ENCODE measurements at regions not wholly inside any gene's neighbourhood (a gene's known extent, or its start where the extent isn't known, plus 50 kb on each side); places are given as distances from the start of the nearest gene placed in this dataset.

DNA sequence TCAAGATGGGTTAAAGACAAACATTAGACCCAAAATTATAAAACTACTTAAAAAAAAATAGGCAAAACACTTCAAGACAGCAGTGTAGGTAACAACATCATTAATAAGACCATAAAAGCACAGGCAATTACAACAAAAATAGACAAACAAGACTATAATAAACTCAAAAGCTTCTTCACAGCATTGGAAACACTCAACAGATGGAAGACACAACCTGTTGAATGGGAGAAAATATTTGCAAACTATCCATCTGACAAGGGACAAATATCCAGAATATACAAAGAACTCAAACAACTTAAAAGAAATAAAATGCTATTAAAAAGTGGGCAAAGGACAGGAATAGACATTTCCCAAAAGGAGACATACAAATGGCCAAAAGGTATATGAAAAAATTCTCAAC is 170.7 kb downstream of the HHIP start:
- Histone ChIP-seq H3K27ac (no peak overlapping the region), H3K4me3 (no peak overlapping the region), H3K36me3 (no peaks in the 10 kb centered on the region), H3K27me3 (no peaks in the 10 kb centered on the region), H3K4me1 (no peaks in the 10 kb centered on the region), H3K9me3 (peaks cover 0 to 20% (median 3%) of the 10 kb centered on the region in 4 donors)
- no peak for DNase-seq
- no peak for TF ChIP-seq POLR2A (IDR thresholded peaks at IDR 0.05)
- TF ChIP-seq EP300 (IDR thresholded peaks at IDR 0.05) = no peak
- TF ChIP-seq, protein P1, sequence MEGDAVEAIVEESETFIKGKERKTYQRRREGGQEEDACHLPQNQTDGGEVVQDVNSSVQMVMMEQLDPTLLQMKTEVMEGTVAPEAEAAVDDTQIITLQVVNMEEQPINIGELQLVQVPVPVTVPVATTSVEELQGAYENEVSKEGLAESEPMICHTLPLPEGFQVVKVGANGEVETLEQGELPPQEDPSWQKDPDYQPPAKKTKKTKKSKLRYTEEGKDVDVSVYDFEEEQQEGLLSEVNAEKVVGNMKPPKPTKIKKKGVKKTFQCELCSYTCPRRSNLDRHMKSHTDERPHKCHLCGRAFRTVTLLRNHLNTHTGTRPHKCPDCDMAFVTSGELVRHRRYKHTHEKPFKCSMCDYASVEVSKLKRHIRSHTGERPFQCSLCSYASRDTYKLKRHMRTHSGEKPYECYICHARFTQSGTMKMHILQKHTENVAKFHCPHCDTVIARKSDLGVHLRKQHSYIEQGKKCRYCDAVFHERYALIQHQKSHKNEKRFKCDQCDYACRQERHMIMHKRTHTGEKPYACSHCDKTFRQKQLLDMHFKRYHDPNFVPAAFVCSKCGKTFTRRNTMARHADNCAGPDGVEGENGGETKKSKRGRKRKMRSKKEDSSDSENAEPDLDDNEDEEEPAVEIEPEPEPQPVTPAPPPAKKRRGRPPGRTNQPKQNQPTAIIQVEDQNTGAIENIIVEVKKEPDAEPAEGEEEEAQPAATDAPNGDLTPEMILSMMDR (IDR thresholded peaks at IDR 0.05) = no peak
- TF ChIP-seq POLR2AphosphoS5 (IDR thresholded peaks at IDR 0.05) = no peak
- intact Hi-C loops (cut with DNase I; ENCODE audit: low total_unique reads) = no loop called here

DNA sequence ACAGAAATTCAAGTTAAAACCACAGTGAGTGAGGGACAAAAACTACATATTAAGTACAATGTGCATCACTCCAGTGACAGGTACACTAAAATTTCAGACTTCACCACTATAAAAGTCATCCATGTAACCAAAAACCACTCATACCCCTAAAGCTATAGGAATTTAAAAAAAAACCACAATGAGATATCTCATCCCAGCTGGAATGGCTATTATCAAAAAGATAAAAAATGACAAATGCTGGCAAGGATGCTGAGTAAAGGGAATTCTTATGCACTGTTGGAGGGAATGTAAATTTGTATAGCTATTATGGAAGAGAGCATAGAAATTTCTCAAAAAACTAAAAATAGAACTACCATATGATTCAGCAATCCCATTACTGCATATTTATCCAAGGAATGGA is 171.1 kb downstream of the HHIP start:
- no peaks in the 10 kb centered on the region for H3K4me1 ChIP-seq
- H3K27me3 ChIP-seq = no peaks in the 10 kb centered on the region
- H3K9me3 ChIP-seq = peaks cover 0 to 20% (median 3%) of the 10 kb centered on the region in 4 donors
- no peaks in the 10 kb centered on the region for H3K36me3 ChIP-seq
- intact Hi-C loops (cut with DNase I; ENCODE audit: low total_unique reads) = no loop called here
- H3K4me3 ChIP-seq = no peak overlapping the region
- no peak overlapping the region for H3K27ac ChIP-seq
- TF ChIP-seq EP300 (IDR thresholded peaks at IDR 0.05) (no peak), POLR2AphosphoS5 (IDR thresholded peaks at IDR 0.05) (no peak), POLR2A (IDR thresholded peaks at IDR 0.05) (no peak)
- TF ChIP-seq, protein P1 (IDR thresholded peaks at IDR 0.05) = no peak
- no peak for DNase-seq

DNA sequence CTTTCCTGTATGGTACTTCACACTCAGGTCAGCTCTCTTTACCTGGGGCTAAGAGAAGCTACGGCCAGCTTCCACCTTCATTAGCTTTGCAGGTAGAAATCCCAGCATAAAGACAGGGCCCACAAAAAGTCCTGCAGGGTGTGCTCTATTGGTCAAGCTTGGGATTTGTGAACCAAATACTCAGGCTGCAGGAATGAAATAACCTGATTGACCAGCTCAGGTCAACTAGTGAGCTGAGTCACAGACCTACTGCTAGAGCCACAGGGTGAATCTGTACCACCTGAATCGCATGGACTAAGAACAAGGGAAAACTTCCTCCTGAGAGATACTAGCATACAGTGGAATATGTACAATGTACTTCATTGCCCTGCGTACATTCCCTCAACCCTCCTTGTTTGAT is 172.2 kb downstream of the HHIP start:
- DNase-seq = no peak
- Histone ChIP-seq H3K4me1 (no peaks in the 10 kb centered on the region), H3K27ac (no peak overlapping the region), H3K9me3 (peaks cover 0 to 13% (median 0%) of the 10 kb centered on the region in 4 donors), H3K4me3 (no peak overlapping the region), H3K27me3 (no peaks in the 10 kb centered on the region), H3K36me3 (no peaks in the 10 kb centered on the region)
- 91 to 96% (median 93%) methylated on average over 3 of the region's 3 CpGs for WGBS, 5 donors
- intact Hi-C loops (cut with DNase I; ENCODE audit: low total_unique reads) = no loop called here
- TF ChIP-seq EP300 (IDR thresholded peaks at IDR 0.05) (no peak), POLR2A (IDR thresholded peaks at IDR 0.05) (no peak), POLR2AphosphoS5 (IDR thresholded peaks at IDR 0.05) (no peak)
- TF ChIP-seq, protein P1 (IDR thresholded peaks at IDR 0.05) = no peak

DNA sequence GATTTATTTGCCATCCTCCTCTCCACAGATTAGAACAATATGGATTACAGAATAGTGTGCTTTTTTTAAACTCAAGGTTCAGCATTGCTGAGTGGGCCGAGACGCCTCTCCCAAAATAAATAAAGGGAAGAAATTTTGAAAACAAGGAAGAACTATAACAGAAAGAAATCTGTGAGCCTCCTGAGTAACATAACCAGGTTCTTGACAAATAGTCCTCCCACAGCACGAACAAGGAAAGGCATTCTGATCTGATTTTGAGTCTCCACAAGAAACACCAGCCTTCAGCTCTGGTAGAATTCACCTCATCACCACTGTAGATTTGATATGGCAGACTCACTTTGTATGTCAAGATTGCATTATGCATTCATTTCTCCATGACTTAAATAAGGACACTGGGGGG is 173.6 kb downstream of the HHIP start:
- Histone ChIP-seq H3K4me1 (no peaks in the 10 kb centered on the region), H3K27me3 (no peaks in the 10 kb centered on the region), H3K36me3 (no peaks in the 10 kb centered on the region), H3K27ac (no peak overlapping the region), H3K9me3 (peaks cover 0 to 3% (median 0%) of the 10 kb centered on the region in 4 donors), H3K4me3 (no peak overlapping the region)
- DNase-seq = no peak
- TF ChIP-seq POLR2AphosphoS5 (IDR thresholded peaks at IDR 0.05) = no peak
- TF ChIP-seq, protein P1 (IDR thresholded peaks at IDR 0.05) = no peak
- TF ChIP-seq POLR2A (IDR thresholded peaks at IDR 0.05) = no peak
- no peak for TF ChIP-seq EP300 (IDR thresholded peaks at IDR 0.05)
- 75 to 82% (median 78%) methylated on average over 3 of the region's 3 CpGs for whole genome bisulfite sequencing, 5 donors
- intact Hi-C loops (cut with DNase I; ENCODE audit: low total_unique reads) = no loop called here

All from stomach (tissue), 8 donors.